HL-60 (cell line): ENCODE measurements at regions not wholly inside any gene's neighbourhood (a gene's known extent, or its start where the extent isn't known, plus 50 kb on each side); places are given as distances from the start of the nearest gene placed in this dataset.

Source experiments
- DNase-seq, 2 experiments: peaks; one replicate each; pipeline ENCODE4 v3.0.0-alpha.2; 2010 to 2020; ENCODE audit warnings: low read depth in 1 of 2, low spot score in 1 of 2
- H3K27ac ChIP-seq: fragments of 250-450 bp; sonication (Bioruptor Pico); replicated peaks from 2 replicates; pipeline ENCODE4 v1.5.1; 2020; ENCODE audit warnings: mild to moderate bottlenecking, moderate library complexity
- H3K27me3 ChIP-seq: fragments of 250-450 bp; sonication (Bioruptor Pico); 2 replicates; pipeline ENCODE4 v1.5.1; 2021; ENCODE audit warnings: mild to moderate bottlenecking, moderate library complexity; ENCODE audit not compliant: insufficient read depth, poor library complexity, severe bottlenecking
- H3K4me3 ChIP-seq: replicated peaks from 2 replicates; pipeline ENCODE4 v1.5.1; 2011; ENCODE audit warnings: mild to moderate bottlenecking, control low read depth, low read length; ENCODE audit not compliant: insufficient read depth
- GABPA ChIP-seq: IDR thresholded peaks from 2 replicates; pipeline ENCODE4 v1.6.1; 2012; ENCODE audit warnings: low read depth
- POLR2AphosphoS5 ChIP-seq: IDR thresholded peaks from 2 replicates; pipeline ENCODE4 v1.6.1; 2012; ENCODE audit warnings: low read depth
- SPI1 ChIP-seq: IDR thresholded peaks from 2 replicates; pipeline ENCODE4 v1.6.1; 2012; ENCODE audit warnings: low read depth, mild to moderate bottlenecking, borderline replicate concordance
- TF ChIP-seq, protein P1 (sequence below): IDR thresholded peaks from 2 replicates; pipeline ENCODE4 v1.6.1; 2012; ENCODE audit warnings: low read depth; ENCODE audit not compliant: insufficient replicate concordance
- TF ChIP-seq, protein P2 (sequence below): IDR thresholded peaks from one replicate; pipeline ENCODE4 v1.5.1; 2011; ENCODE audit warnings: low read length, control low read depth, inconsistent platforms; ENCODE audit not compliant: insufficient read depth

DNA sequence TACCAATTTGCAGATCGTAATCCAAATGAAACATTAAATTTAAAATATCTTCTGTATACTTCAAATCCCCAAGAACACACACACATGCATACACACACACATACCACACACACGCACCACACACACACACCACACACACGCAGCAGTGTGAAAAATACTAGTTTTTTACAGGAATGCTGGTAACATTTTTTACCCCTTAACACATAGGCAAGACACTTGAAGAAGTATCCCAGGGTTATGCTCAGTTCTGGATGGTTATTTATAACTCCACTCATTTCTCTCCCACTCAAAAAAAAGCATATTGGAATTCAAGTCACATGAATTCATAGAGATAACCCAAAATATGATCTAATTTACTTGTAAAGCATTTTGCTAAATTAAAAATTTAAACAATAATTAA is 325.5 kb upstream of the SLC7A11 start:
- no peak overlapping the region for H3K4me3 ChIP-seq
- TF ChIP-seq, protein P1, sequence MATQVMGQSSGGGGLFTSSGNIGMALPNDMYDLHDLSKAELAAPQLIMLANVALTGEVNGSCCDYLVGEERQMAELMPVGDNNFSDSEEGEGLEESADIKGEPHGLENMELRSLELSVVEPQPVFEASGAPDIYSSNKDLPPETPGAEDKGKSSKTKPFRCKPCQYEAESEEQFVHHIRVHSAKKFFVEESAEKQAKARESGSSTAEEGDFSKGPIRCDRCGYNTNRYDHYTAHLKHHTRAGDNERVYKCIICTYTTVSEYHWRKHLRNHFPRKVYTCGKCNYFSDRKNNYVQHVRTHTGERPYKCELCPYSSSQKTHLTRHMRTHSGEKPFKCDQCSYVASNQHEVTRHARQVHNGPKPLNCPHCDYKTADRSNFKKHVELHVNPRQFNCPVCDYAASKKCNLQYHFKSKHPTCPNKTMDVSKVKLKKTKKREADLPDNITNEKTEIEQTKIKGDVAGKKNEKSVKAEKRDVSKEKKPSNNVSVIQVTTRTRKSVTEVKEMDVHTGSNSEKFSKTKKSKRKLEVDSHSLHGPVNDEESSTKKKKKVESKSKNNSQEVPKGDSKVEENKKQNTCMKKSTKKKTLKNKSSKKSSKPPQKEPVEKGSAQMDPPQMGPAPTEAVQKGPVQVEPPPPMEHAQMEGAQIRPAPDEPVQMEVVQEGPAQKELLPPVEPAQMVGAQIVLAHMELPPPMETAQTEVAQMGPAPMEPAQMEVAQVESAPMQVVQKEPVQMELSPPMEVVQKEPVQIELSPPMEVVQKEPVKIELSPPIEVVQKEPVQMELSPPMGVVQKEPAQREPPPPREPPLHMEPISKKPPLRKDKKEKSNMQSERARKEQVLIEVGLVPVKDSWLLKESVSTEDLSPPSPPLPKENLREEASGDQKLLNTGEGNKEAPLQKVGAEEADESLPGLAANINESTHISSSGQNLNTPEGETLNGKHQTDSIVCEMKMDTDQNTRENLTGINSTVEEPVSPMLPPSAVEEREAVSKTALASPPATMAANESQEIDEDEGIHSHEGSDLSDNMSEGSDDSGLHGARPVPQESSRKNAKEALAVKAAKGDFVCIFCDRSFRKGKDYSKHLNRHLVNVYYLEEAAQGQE, result no peak
- TF ChIP-seq SPI1 (no peak), GABPA (no peak), POLR2AphosphoS5 (no peak)
- TF ChIP-seq, protein P2, sequence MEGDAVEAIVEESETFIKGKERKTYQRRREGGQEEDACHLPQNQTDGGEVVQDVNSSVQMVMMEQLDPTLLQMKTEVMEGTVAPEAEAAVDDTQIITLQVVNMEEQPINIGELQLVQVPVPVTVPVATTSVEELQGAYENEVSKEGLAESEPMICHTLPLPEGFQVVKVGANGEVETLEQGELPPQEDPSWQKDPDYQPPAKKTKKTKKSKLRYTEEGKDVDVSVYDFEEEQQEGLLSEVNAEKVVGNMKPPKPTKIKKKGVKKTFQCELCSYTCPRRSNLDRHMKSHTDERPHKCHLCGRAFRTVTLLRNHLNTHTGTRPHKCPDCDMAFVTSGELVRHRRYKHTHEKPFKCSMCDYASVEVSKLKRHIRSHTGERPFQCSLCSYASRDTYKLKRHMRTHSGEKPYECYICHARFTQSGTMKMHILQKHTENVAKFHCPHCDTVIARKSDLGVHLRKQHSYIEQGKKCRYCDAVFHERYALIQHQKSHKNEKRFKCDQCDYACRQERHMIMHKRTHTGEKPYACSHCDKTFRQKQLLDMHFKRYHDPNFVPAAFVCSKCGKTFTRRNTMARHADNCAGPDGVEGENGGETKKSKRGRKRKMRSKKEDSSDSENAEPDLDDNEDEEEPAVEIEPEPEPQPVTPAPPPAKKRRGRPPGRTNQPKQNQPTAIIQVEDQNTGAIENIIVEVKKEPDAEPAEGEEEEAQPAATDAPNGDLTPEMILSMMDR, result no peak
- H3K27me3 ChIP-seq, result no peaks in the 10 kb centered on the region
- no peak overlapping the region for H3K27ac ChIP-seq
- no peak for DNase-seq

DNA sequence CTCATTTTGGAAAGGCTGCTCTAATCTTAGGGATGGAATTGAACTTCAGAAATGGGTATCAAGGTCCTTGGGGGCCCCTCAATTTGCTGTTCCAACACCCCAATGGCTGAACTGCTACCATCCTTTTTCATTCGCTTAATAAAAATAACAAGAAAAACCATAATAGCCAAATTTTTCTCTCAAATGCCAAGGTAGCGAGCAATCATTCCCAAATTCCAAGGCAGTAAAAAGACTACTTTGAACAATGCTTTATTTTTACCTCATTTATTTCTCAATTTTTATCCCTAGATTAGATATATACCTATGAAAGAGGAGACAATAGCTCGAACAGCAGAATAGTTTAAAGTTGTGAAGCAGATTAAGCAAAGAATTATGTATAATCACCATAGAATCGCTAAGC is 323.4 kb upstream of the SLC7A11 start:
- no peak for DNase-seq
- no peak for TF ChIP-seq SPI1
- TF ChIP-seq, protein P2, result no peak
- TF ChIP-seq GABPA, result no peak
- TF ChIP-seq, protein P1, result no peak
- TF ChIP-seq POLR2AphosphoS5, result no peak
- H3K27ac ChIP-seq, result no peak overlapping the region
- no peak overlapping the region for H3K4me3 ChIP-seq
- H3K27me3 ChIP-seq, result no peaks in the 10 kb centered on the region

DNA sequence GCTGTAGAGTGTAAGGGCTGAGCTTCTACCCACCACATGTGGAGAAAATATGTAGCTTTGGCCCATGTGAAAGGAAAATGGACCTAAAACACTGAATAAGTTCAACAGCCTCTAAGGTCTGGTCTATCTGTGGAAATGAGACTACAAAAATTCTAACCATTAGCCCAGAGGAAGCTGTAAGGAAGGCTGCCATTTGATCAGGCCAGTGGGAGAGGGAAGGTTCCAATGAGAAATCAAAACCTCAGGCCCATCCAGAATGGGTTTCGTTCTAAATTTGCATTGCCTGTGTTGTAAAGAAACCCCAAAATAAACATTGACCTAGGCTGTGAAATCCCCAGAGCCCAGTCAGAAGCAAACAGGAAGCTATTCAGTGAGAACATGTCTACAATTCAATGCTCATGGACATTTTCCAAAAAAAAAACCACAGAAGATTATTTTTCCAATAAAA is 320.4 kb upstream of the SLC7A11 start:
- TF ChIP-seq SPI1 (no peak), GABPA (no peak), POLR2AphosphoS5 (no peak)
- TF ChIP-seq, protein P2, result no peak
- TF ChIP-seq, protein P1, result no peak
- DNase-seq, result no peak
- no peak overlapping the region for H3K4me3 ChIP-seq
- no peaks in the 10 kb centered on the region for H3K27me3 ChIP-seq
- H3K27ac ChIP-seq, result no peak overlapping the region
